Effector memory CD4-positive, alpha-beta T cell (primary cell): ENCODE measurements at regions not wholly inside any gene's neighbourhood (a gene's known extent, or its start where the extent isn't known, plus 50 kb on each side); places are given as distances from the start of the nearest gene placed in this dataset.
"Not testable (repeated sequence)": the region's sequence is repeated elsewhere in the genome, so short reads cannot be mapped to it uniquely, and the experiment has no call there.

Experiments used
- DNase-seq, 3 donors: peaks; one replicate each; pipeline ENCODE4 v3.0.0-alpha.2; 2020
- H3K27ac ChIP-seq: 2 replicates; pipeline ENCODE4 v1.7.0; 2013; ENCODE audit warnings: mild to moderate bottlenecking, low read length, moderate library complexity; ENCODE audit not compliant: insufficient read depth, poor library complexity, severe bottlenecking
- H3K27me3 ChIP-seq: replicated peaks from 2 replicates; pipeline ENCODE4 v1.7.0; 2013; ENCODE audit warnings: mild to moderate bottlenecking, low read length; ENCODE audit not compliant: insufficient read depth, control insufficient read depth, poor library complexity, severe bottlenecking
- H3K36me3 ChIP-seq: 2 replicates; pipeline ENCODE4 v1.7.0; 2013; ENCODE audit warnings: mild to moderate bottlenecking, low read length, moderate library complexity; ENCODE audit not compliant: control insufficient read depth, insufficient read depth
- H3K4me1 ChIP-seq: 2 replicates; pipeline ENCODE4 v1.7.0; 2013; ENCODE audit warnings: low read length, mild to moderate bottlenecking; ENCODE audit not compliant: control insufficient read depth, insufficient read depth, poor library complexity, severe bottlenecking
- H3K4me3 ChIP-seq: 2 replicates; pipeline ENCODE4 v1.7.0; 2013; ENCODE audit warnings: low read length, low read depth, mild to moderate bottlenecking; ENCODE audit not compliant: insufficient read depth, poor library complexity, severe bottlenecking
- H3K9me3 ChIP-seq: 2 replicates; pipeline ENCODE4 v1.7.0; 2013; ENCODE audit warnings: mild to moderate bottlenecking, low read length, moderate library complexity; ENCODE audit not compliant: control insufficient read depth

- not testable (repeated sequence) for H3K9me3 ChIP-seq, DNase-seq, H3K4me3 ChIP-seq, H3K27ac ChIP-seq, H3K27me3 ChIP-seq, H3K36me3 ChIP-seq, H3K4me1 ChIP-seq
Observed at GRCh38 chr4:86515963-86516362, 78.2 kb upstream of the PTPN13 start.

- no peak overlapping the region for H3K27ac ChIP-seq
- no peaks in the 10 kb centered on the region for H3K9me3 ChIP-seq
- no peaks in the 10 kb centered on the region for H3K36me3 ChIP-seq
- no peaks in the 10 kb centered on the region for H3K27me3 ChIP-seq
- no peak for DNase-seq
- no peak overlapping the region for H3K4me3 ChIP-seq
- H3K4me1 ChIP-seq: no peaks in the 10 kb centered on the region
Observed at GRCh38 chr4:86521373-86521969, 72.6 kb upstream of the PTPN13 start.

- no peak for DNase-seq
Observed at GRCh38 chr4:86522349-86522748, 71.8 kb upstream of the PTPN13 start.

GRCh38 chr4:86523333-86523732, 70.8 kb upstream of the PTPN13 start:
- H3K9me3 ChIP-seq: no peaks in the 10 kb centered on the region
- no peaks in the 10 kb centered on the region for H3K27me3 ChIP-seq
- H3K36me3 ChIP-seq: no peaks in the 10 kb centered on the region
- H3K27ac ChIP-seq: no peak overlapping the region
- no peak overlapping the region for H3K4me3 ChIP-seq
- DNase-seq: no peak
- no peaks in the 10 kb centered on the region for H3K4me1 ChIP-seq

More at GRCh38 chr4:86522349-86522748, 71.8 kb upstream of the PTPN13 start:
- H3K27ac ChIP-seq: no peak overlapping the region
- H3K4me3 ChIP-seq: no peak overlapping the region
- H3K4me1 ChIP-seq: no peaks in the 10 kb centered on the region
- no peaks in the 10 kb centered on the region for H3K9me3 ChIP-seq
- H3K36me3 ChIP-seq: no peaks in the 10 kb centered on the region
- no peaks in the 10 kb centered on the region for H3K27me3 ChIP-seq

- H3K36me3 ChIP-seq, H3K4me1 ChIP-seq, H3K27ac ChIP-seq, H3K9me3 ChIP-seq, DNase-seq, H3K4me3 ChIP-seq, H3K27me3 ChIP-seq: not testable (repeated sequence)
Observed at GRCh38 chr4:86527713-86528112, 66.4 kb upstream of the PTPN13 start.

GRCh38 chr4:86529436-86529835, 64.7 kb upstream of the PTPN13 start:
- H3K4me1 ChIP-seq: no peaks in the 10 kb centered on the region
- no peak for DNase-seq
- no peaks in the 10 kb centered on the region for H3K9me3 ChIP-seq
- no peak overlapping the region for H3K27ac ChIP-seq
- no peak overlapping the region for H3K4me3 ChIP-seq
- no peaks in the 10 kb centered on the region for H3K27me3 ChIP-seq
- H3K36me3 ChIP-seq: no peaks in the 10 kb centered on the region

- Histone ChIP-seq H3K4me1 (no peaks in the 10 kb centered on the region), H3K27ac (no peak overlapping the region), H3K36me3 (no peaks in the 10 kb centered on the region), H3K4me3 (no peak overlapping the region), H3K9me3 (no peaks in the 10 kb centered on the region), H3K27me3 (no peaks in the 10 kb centered on the region)
- no peak for DNase-seq
Observed at GRCh38 chr4:86530183-86530582, 63.9 kb upstream of the PTPN13 start.

GRCh38 chr4:86531440-86531839, 62.7 kb upstream of the PTPN13 start:
- no peak for DNase-seq
- Histone ChIP-seq H3K27me3 (no peaks in the 10 kb centered on the region), H3K9me3 (no peaks in the 10 kb centered on the region), H3K4me1 (no peaks in the 10 kb centered on the region), H3K4me3 (no peak overlapping the region), H3K27ac (no peak overlapping the region), H3K36me3 (no peaks in the 10 kb centered on the region)

GRCh38 chr4:86532851-86533250, 61.3 kb upstream of the PTPN13 start:
- no peaks in the 10 kb centered on the region for H3K4me1 ChIP-seq
- no peaks in the 10 kb centered on the region for H3K9me3 ChIP-seq
- no peak overlapping the region for H3K27ac ChIP-seq
- H3K27me3 ChIP-seq: no peaks in the 10 kb centered on the region
- DNase-seq: no peak
- no peaks in the 10 kb centered on the region for H3K36me3 ChIP-seq
- H3K4me3 ChIP-seq: no peak overlapping the region

GRCh38 chr4:86536151-86536550, 58.0 kb upstream of the PTPN13 start:
- Histone ChIP-seq H3K27ac (no peak overlapping the region), H3K4me3 (no peak overlapping the region), H3K9me3 (no peaks in the 10 kb centered on the region), H3K36me3 (no peaks in the 10 kb centered on the region), H3K4me1 (no peaks in the 10 kb centered on the region), H3K27me3 (no peaks in the 10 kb centered on the region)
- DNase-seq: no peak
